Adipocyte (in vitro differentiated cells): ENCODE measurements at regions not wholly inside any gene's neighbourhood (a gene's known extent, or its start where the extent isn't known, plus 50 kb on each side); places are given as distances from the start of the nearest gene placed in this dataset.
A peak's percentile ranks its signal among the peaks of the same experiment; 100 is the strongest.

ENCODE experiments used
- DNase-seq: peaks from one replicate; pipeline ENCODE4 v3.0.0-alpha.2; 2015; ENCODE audit warnings: low read depth
- H3K27me3 ChIP-seq: replicated peaks from 2 replicates; pipeline ENCODE4 v1.7.0; 2013; ENCODE audit warnings: mild to moderate bottlenecking, low read length, moderate library complexity; ENCODE audit not compliant: control insufficient read depth, insufficient read depth
- H3K36me3 ChIP-seq: 2 replicates; pipeline ENCODE4 v1.7.0; 2013; ENCODE audit warnings: low read length, mild to moderate bottlenecking, moderate library complexity; ENCODE audit not compliant: control insufficient read depth, insufficient read depth, severe bottlenecking
- H3K4me1 ChIP-seq: 2 replicates; pipeline ENCODE4 v1.7.0; 2013; ENCODE audit warnings: mild to moderate bottlenecking, low read length, moderate library complexity; ENCODE audit not compliant: control insufficient read depth, insufficient read depth
- H3K4me3 ChIP-seq: 2 replicates; pipeline ENCODE4 v1.7.0; 2013; ENCODE audit warnings: mild to moderate bottlenecking, low read length, moderate library complexity
- H3K9ac ChIP-seq: 2 replicates; pipeline ENCODE4 v1.7.0; 2013; ENCODE audit warnings: mild to moderate bottlenecking, low read length, moderate library complexity
- H3K9me3 ChIP-seq: 2 replicates; pipeline ENCODE4 v1.7.0; 2013; ENCODE audit warnings: mild to moderate bottlenecking, low read length, moderate library complexity; ENCODE audit not compliant: control insufficient read depth

DNA sequence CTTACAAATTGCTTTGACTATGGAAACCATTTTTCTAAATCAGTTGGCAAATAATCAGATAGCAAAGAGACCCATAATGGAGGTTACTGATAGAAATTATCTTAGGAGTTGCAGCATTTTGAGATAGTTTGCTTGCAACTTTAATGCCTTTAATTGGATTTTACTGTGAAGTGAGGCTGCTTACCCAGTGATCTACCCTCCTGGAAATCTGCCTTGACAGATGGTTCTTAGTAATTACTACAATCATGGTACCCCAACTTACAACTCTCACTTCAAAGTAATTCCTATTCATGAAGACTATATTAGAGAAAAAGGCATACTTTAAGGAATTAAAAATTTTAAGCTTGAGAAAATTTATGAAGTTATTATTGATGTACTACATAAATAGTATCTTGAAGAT lies 1288.6 kb upstream of the CDH2 start:
- Histone ChIP-seq H3K9me3 (no peaks in the 10 kb centered on the region), H3K4me3 (no peak overlapping the region), H3K27me3 (no peaks in the 10 kb centered on the region), H3K36me3 (no peaks in the 10 kb centered on the region), H3K4me1 (no peaks in the 10 kb centered on the region), H3K9ac (no peak overlapping the region)
- no peak for DNase-seq

DNA sequence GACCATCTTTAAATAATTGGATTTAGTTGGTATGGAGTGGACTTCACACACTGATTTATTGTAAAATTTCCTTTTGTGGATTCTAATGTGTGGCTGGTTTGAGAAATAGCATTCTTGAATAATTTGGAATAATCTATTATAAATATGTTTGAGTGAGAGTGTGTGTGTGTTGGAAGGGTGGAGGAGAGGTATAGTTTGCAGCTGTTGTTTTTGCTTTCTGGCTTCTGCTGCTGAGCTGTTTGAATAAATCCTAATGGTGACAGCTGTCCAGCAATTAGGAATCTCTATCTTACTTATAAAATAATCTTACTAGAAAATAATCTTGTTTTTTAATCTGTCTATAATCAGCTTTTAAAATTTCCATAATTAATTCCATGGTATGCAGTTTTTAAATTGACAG lies 1283.0 kb upstream of the CDH2 start:
- DNase-seq = no peak
- H3K36me3 ChIP-seq = no peaks in the 10 kb centered on the region
- H3K4me3 ChIP-seq = no peak overlapping the region
- no peaks in the 10 kb centered on the region for H3K4me1 ChIP-seq
- no peaks in the 10 kb centered on the region for H3K27me3 ChIP-seq
- H3K9me3 ChIP-seq = no peaks in the 10 kb centered on the region
- no peak overlapping the region for H3K9ac ChIP-seq

DNA sequence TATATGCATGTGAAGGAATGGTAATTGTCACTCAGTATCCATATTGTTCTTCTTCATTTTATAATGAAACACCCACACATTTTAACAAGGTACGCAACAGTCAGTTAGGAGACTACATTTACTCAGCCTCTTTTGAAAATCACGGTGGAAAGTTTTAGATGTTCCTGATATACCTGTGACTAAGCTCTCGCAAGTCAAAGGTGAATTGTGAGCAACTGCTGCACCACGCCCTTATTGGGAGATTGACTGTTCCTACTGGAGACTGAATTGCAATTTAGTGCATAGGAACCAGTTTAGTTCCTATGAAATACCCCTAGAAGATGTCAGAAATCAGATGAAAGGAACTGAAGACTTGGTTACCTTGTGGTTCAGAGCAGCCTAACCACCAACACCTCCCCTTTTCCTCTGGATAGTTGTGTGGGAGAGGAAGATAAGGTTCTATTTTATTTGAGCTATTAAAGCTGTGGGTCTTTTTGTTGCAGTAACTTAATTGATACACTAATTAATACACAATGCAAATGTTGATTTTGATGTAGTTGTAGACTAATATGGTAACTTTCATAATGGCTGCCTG lies 1280.5 kb upstream of the CDH2 start:
- Histone ChIP-seq H3K4me3 (no peak overlapping the region), H3K9ac (no peak overlapping the region), H3K9me3 (no peaks in the 10 kb centered on the region), H3K4me1 (no peaks in the 10 kb centered on the region), H3K27me3 (no peaks in the 10 kb centered on the region), H3K36me3 (no peaks in the 10 kb centered on the region)
- DNase-seq = no peak

DNA sequence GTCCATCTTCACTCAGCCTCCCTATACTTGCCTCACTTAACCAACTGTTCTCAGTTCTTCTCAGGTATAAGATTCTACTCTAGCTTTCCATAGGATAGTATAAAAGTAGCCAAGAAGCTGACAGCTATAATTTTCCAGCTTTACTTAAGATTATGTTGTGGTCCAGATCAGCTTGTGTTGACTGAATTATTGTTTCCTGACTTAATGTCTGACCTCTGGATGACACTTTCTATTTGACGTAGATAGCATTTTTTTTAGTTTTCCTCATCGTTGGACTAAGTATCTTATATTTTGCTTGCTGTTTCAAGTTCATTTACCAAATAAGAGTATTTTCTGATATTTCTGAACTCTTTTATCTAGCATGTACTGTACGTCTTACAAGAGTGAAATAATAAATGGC lies 1272.5 kb upstream of the CDH2 start:
- H3K9me3 ChIP-seq = no peaks in the 10 kb centered on the region
- DNase-seq = no peak
- no peak overlapping the region for H3K9ac ChIP-seq
- no peaks in the 10 kb centered on the region for H3K27me3 ChIP-seq
- H3K4me3 ChIP-seq = no peak overlapping the region
- no peaks in the 10 kb centered on the region for H3K36me3 ChIP-seq
- H3K4me1 ChIP-seq = no peaks in the 10 kb centered on the region

DNA sequence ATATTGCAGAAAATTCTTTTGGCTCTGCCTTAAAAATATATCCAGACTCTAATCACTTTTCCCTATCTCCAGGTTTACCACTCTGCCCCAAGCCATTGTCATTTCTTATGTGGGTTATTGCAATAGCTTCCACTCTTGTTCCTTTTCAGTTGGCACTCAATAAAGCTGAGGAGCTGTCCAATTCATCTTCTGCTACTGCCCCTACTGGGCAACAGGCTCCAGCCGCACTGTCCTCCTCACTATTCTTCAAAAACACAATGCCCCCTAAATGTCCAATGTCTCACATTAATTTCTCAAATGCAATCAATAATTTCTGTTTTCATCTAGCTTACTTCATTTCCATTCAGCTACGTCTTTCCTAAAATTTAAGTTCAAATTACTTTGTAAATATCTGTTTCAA lies 1262.5 kb upstream of the CDH2 start:
- Histone ChIP-seq H3K27me3 (no peaks in the 10 kb centered on the region), H3K4me3 (no peak overlapping the region), H3K4me1 (no peaks in the 10 kb centered on the region), H3K36me3 (no peaks in the 10 kb centered on the region), H3K9ac (no peak overlapping the region), H3K9me3 (no peaks in the 10 kb centered on the region)
- no peak for DNase-seq

- Histone ChIP-seq H3K27me3 (no peaks in the 10 kb centered on the region), H3K9ac (no peak overlapping the region), H3K4me1 (no peaks in the 10 kb centered on the region), H3K9me3 (no peaks in the 10 kb centered on the region), H3K4me3 (no peak overlapping the region), H3K36me3 (no peaks in the 10 kb centered on the region)
- no peak for DNase-seq
Measured at GRCh38 chr18:29436459-29436858, 1259.5 kb upstream of the CDH2 start.

- no peaks in the 10 kb centered on the region for H3K27me3 ChIP-seq
- H3K36me3 ChIP-seq = no peaks in the 10 kb centered on the region
- H3K4me3 ChIP-seq = no peak overlapping the region
- H3K4me1 ChIP-seq = no peaks in the 10 kb centered on the region
- H3K9ac ChIP-seq = no peak overlapping the region
- no peak for DNase-seq
- peaks cover 14% of the 10 kb centered on the region for H3K9me3 ChIP-seq
Measured at GRCh38 chr18:29434650-29435049, 1257.7 kb upstream of the CDH2 start.

- peak overlapping the region; percentile 33 for H3K4me3 ChIP-seq
- DNase-seq = no peak
- no peak overlapping the region for H3K9ac ChIP-seq
- H3K9me3 ChIP-seq = peaks cover 19% of the 10 kb centered on the region
- no peaks in the 10 kb centered on the region for H3K4me1 ChIP-seq
- H3K36me3 ChIP-seq = no peaks in the 10 kb centered on the region
- no peaks in the 10 kb centered on the region for H3K27me3 ChIP-seq
Measured at GRCh38 chr18:29430416-29430815, 1253.5 kb upstream of the CDH2 start.

- Histone ChIP-seq H3K36me3 (no peaks in the 10 kb centered on the region), H3K4me1 (peaks cover 24% of the 10 kb centered on the region), H3K9ac (no peak overlapping the region), H3K9me3 (peaks cover 3% of the 10 kb centered on the region), H3K4me3 (peak overlapping the region; percentile 19), H3K27me3 (no peaks in the 10 kb centered on the region)
- DNase-seq = peak; percentile 16
Measured at GRCh38 chr18:29418136-29418535, 1241.2 kb upstream of the CDH2 start.

GRCh38 chr18:29406996-29407395 lies 1230.1 kb upstream of the CDH2 start:
- Histone ChIP-seq H3K4me1 (no peaks in the 10 kb centered on the region), H3K9ac (no peak overlapping the region), H3K36me3 (no peaks in the 10 kb centered on the region), H3K4me3 (no peak overlapping the region), H3K9me3 (peaks cover 11% of the 10 kb centered on the region), H3K27me3 (no peaks in the 10 kb centered on the region)
- DNase-seq = no peak

DNA sequence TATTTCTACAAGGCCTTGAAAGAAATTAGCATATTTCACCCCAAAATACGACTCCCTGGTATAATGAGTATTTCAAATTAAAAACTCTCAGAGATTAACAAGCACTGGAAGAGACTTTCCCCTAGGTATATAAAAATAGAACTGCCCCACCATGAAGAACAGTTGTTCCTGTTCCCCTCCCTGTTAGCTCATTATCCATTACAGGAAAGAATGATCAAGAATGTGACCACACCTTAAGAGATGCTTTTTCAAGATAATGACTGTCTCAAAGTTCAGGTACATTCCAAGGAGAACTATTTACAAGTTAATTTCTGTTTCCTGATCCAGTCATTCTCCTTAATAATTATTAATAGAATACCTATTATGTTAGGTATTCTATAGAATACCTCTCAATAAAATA lies 1220.6 kb upstream of the CDH2 start:
- Histone ChIP-seq H3K9me3 (peaks cover 2% of the 10 kb centered on the region), H3K9ac (no peak overlapping the region), H3K4me3 (no peak overlapping the region), H3K4me1 (peaks cover 4% of the 10 kb centered on the region), H3K36me3 (no peaks in the 10 kb centered on the region), H3K27me3 (no peaks in the 10 kb centered on the region)
- DNase-seq = no peak
